H1 (cell line): ENCODE measurements at regions not wholly inside any gene's neighbourhood (a gene's known extent, or its start where the extent isn't known, plus 50 kb on each side); places are given as distances from the start of the nearest gene placed in this dataset.

Source experiments
- CTCF ChIA-PET: fragments of 300-600 bp; sonication (Branson Sonifier 250); formaldehyde crosslinking; loops from one replicate; lab custom pipeline; 2021; ENCODE audit not compliant: partially characterized antibody; lab: Charles Lee
- POLR2A ChIA-PET: fragments of 300-600 bp; sonication (Branson Sonifier 250); formaldehyde crosslinking; loops from one replicate; lab custom pipeline; 2021; ENCODE audit warnings: inconsistent platforms; ENCODE audit not compliant: partially characterized antibody; lab: Charles Lee
- DNase-seq, 2 experiments: peaks; one replicate each; pipeline versions ENCODE4 v3.0.0 to v3.0.0-alpha.2; 2010 to 2022; ENCODE audit warnings: low spot score in 2 of 2, low read depth in 1 of 2, mixed read lengths in 1 of 2
- FAIRE-seq: peaks from 2 replicates; lab custom pipeline; 2011; peaks lifted over from hg19 to GRCh38; lab: Jason Lieb, UNC
- H2AFZ ChIP-seq: 2 replicates; pipeline ENCODE4 v1.8.1; 2012; ENCODE audit warnings: low read length, inconsistent platforms
- H2AK5ac ChIP-seq: 2 replicates; pipeline ENCODE4 v1.6.1; 2013; ENCODE audit warnings: low read depth, low read length
- H2BK120ac ChIP-seq: replicated peaks from 2 replicates; pipeline ENCODE3; 2013; ENCODE audit warnings: low read depth, low read length, inconsistent platforms
- H2BK12ac ChIP-seq: 2 replicates; pipeline ENCODE4 v1.6.1; 2013; ENCODE audit warnings: low read depth, low read length
- H2BK15ac ChIP-seq: 2 replicates; pipeline ENCODE4 v1.6.1; 2013; ENCODE audit warnings: low read length
- H2BK20ac ChIP-seq: 2 replicates; pipeline ENCODE4 v1.6.1; 2013; ENCODE audit warnings: low read length
- H2BK5ac ChIP-seq: 2 replicates; pipeline ENCODE4 v1.6.1; 2013; ENCODE audit warnings: low read depth, low read length
- H3K14ac ChIP-seq: 2 replicates; pipeline ENCODE4 v1.6.1; 2013; ENCODE audit warnings: inconsistent platforms; ENCODE audit not compliant: insufficient read length
- H3K18ac ChIP-seq: 2 replicates; pipeline ENCODE4 v1.6.1; 2013; ENCODE audit warnings: low read length; ENCODE audit errors: extremely low read depth
- H3K23ac ChIP-seq: 2 replicates; pipeline ENCODE4 v1.6.1; 2013; ENCODE audit warnings: inconsistent platforms; ENCODE audit not compliant: insufficient read length
- H3K23me2 ChIP-seq: 2 replicates; pipeline ENCODE4 v1.6.1; 2013; ENCODE audit warnings: low read depth, low read length
- H3K27ac ChIP-seq: 2 replicates; pipeline ENCODE4 v1.6.1; 2011; ENCODE audit warnings: low read depth, low read length, inconsistent platforms
- H3K27me3 ChIP-seq, 4 experiments: replicated peaks in 1 of 4; 1 replicate in 1 of 4; 2 replicates in 3 of 4; pipeline versions ENCODE4 v1.6.1 to v1.8.1; 2011 to 2013; ENCODE audit warnings: low read length in 3 of 4, mild to moderate bottlenecking in 3 of 4, inconsistent platforms in 2 of 4, mixed read lengths in 2 of 4, moderate library complexity in 1 of 4; ENCODE audit not compliant: control insufficient read depth in 3 of 4, insufficient read depth in 3 of 4; ENCODE audit errors: extremely low read depth in 1 of 4
- H3K36me3 ChIP-seq, 4 experiments: 2 replicates each; pipeline versions ENCODE4 v1.6.1 to v1.8.1; 2011 to 2013; ENCODE audit warnings: mild to moderate bottlenecking in 4 of 4, low read length in 3 of 4, moderate library complexity in 2 of 4, control low read depth in 1 of 4, inconsistent platforms in 1 of 4; ENCODE audit not compliant: insufficient read depth in 4 of 4, control insufficient read depth in 2 of 4
- H3K4ac ChIP-seq: replicated peaks from 2 replicates; pipeline ENCODE3; 2013; ENCODE audit warnings: low read length, low read depth, mixed read lengths, inconsistent platforms; ENCODE audit not compliant: insufficient read length
- H3K4me1 ChIP-seq, 4 experiments: replicated peaks in 1 of 4; 1 replicate in 1 of 4; 2 replicates in 3 of 4; pipeline versions ENCODE4 v1.6.1 to v1.8.1; 2011 to 2013; ENCODE audit warnings: low read length in 3 of 4, inconsistent platforms in 2 of 4, mixed read lengths in 1 of 4; ENCODE audit not compliant: insufficient read depth in 4 of 4, control insufficient read depth in 3 of 4
- H3K4me2 ChIP-seq, 2 experiments: 2 replicates each; pipeline versions ENCODE4 v1.6.1 to v1.8.1; 2011 to 2013; ENCODE audit warnings: low read depth in 2 of 2, low read length in 2 of 2, control low read depth in 1 of 2, inconsistent platforms in 1 of 2, mild to moderate bottlenecking in 1 of 2; ENCODE audit not compliant: insufficient read depth in 1 of 2
- H3K4me3 ChIP-seq, 4 experiments: fragments of 200-600, 300-600 bp in 1 of 4; sonication (generic), shearing (Covaris generic), sonication (Bioruptor Twin) in 1 of 4; 2 replicates each; pipeline versions ENCODE4 v1.5.1 to v1.8.1; 2011 to 2016; ENCODE audit warnings: low read length in 4 of 4, low read depth in 3 of 4, control low read depth in 2 of 4, inconsistent platforms in 2 of 4, mild to moderate bottlenecking in 2 of 4, mixed read lengths in 1 of 4, moderate library complexity in 1 of 4; ENCODE audit not compliant: insufficient read depth in 2 of 4; ENCODE audit errors: extremely low read depth in 1 of 4
- H3K56ac ChIP-seq: replicated peaks from 2 replicates; pipeline ENCODE3; 2013; ENCODE audit warnings: low read depth, mild to moderate bottlenecking, mixed read lengths, low read length, inconsistent platforms; ENCODE audit not compliant: insufficient read length
- H3K79me1 ChIP-seq: 2 replicates; pipeline ENCODE4 v1.6.1; 2013; ENCODE audit warnings: low read depth, low read length, control low read depth
- H3K79me2 ChIP-seq, 2 experiments: 2 replicates each; pipeline versions ENCODE4 v1.6.1 to v1.8.1; 2012 to 2013; ENCODE audit warnings: low read length in 2 of 2, mild to moderate bottlenecking in 2 of 2, inconsistent platforms in 1 of 2; ENCODE audit not compliant: insufficient read depth in 2 of 2, control insufficient read depth in 1 of 2
- H3K9ac ChIP-seq, 4 experiments: replicated peaks in 1 of 4; 1 replicate in 1 of 4; 2 replicates in 3 of 4; pipeline versions ENCODE4 v1.6.1 to v1.8.1; 2011 to 2013; ENCODE audit warnings: low read depth in 3 of 4, low read length in 3 of 4, control low read depth in 2 of 4, mild to moderate bottlenecking in 2 of 4, moderate library complexity in 2 of 4, inconsistent platforms in 1 of 4; ENCODE audit errors: extremely low read depth in 1 of 4
- H3K9me3 ChIP-seq, 2 experiments: 2 replicates each; pipeline versions ENCODE4 v1.6.1 to v1.8.1; 2012 to 2013; ENCODE audit warnings: mild to moderate bottlenecking in 2 of 2, moderate library complexity in 2 of 2, control low read depth in 1 of 2, inconsistent platforms in 1 of 2, low read depth in 1 of 2, low read length in 1 of 2, mixed read lengths in 1 of 2; ENCODE audit not compliant: insufficient read depth in 2 of 2
- H4K20me1 ChIP-seq, 2 experiments: replicated peaks in 1 of 2; 2 replicates each; pipeline versions ENCODE3 to v1.8.1; 2011 to 2013; ENCODE audit warnings: inconsistent platforms in 2 of 2, low read length in 2 of 2, mild to moderate bottlenecking in 1 of 2; ENCODE audit not compliant: insufficient read depth in 2 of 2, control insufficient read depth in 1 of 2
- H4K5ac ChIP-seq: 2 replicates; pipeline ENCODE4 v1.6.1; 2013; ENCODE audit warnings: low read length, low read depth, mixed read lengths, inconsistent platforms; ENCODE audit not compliant: insufficient read length
- H4K8ac ChIP-seq: 2 replicates; pipeline ENCODE4 v1.8.0; 2013; ENCODE audit warnings: mild to moderate bottlenecking, moderate library complexity, low read length, inconsistent platforms; ENCODE audit not compliant: insufficient read depth; ENCODE audit errors: extremely low read depth
- H4K91ac ChIP-seq: replicated peaks from 2 replicates; pipeline ENCODE3; 2013; ENCODE audit warnings: low read length, mixed read lengths, inconsistent platforms; ENCODE audit not compliant: insufficient read length
- KDM4A ChIP-seq: IDR thresholded peaks from one replicate; pipeline ENCODE4 v1.7.1; 2012; ENCODE audit warnings: low read depth, mild to moderate bottlenecking, moderate library complexity, low read length, inconsistent platforms; ENCODE audit not compliant: severe bottlenecking
- POU5F1 ChIP-seq: IDR thresholded peaks from 2 replicates; pipeline ENCODE4 v1.6.1; 2011; ENCODE audit warnings: low read depth, mild to moderate bottlenecking, low read length, moderate library complexity
- TEAD4 ChIP-seq: IDR thresholded peaks from 2 replicates; pipeline ENCODE4 v1.6.1; 2012; ENCODE audit warnings: low read depth, low read length, inconsistent platforms, mixed read lengths
- WGBS, 2 experiments: shearing (Covaris generic) in 1 of 2; methylation state at CpG; one replicate each; pipeline versions ENCODE4 v1.1.6 to v1.1.7; 2013 to 2015; ENCODE audit warnings: low lambda C conversion rate in 2 of 2, mixed read lengths in 2 of 2, inconsistent platforms in 1 of 2, low coverage in 1 of 2, missing lambda C conversion rate in 1 of 2; ENCODE audit not compliant: insufficient replicate concordance in 2 of 2, insufficient coverage in 1 of 2, insufficient read length in 1 of 2; ENCODE audit errors: extremely low coverage in 1 of 2, missing lambda C conversion rate in 1 of 2; 5-methylcytosine and 5-hydroxymethylcytosine counted together

DNA sequence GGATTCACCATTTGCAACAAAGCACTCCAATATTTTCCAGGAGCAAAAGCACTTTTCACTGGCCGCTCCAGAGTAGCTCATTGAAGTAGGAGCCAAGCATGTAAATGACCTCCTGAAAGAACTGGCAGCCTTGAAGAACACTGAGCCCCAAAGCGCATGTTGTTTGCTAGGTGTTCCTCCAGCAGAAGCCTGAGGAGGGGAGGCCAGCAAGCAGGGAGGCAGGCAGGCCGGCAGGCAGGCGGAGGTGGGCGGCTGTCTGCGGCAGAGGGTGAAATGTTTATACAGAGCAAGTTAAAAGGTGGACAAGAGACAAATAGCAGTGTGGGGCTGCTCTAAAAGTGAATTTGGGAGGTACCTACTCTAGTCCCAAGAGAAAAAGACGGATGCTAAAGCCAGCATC, 439.4 kb downstream of the CCDC91 start:
- ChIA-PET POLR2A (no interaction called here), CTCF (no interaction called here)
- Histone ChIP-seq H4K8ac (no peak overlapping the region), H3K23me2 (no peaks in the 10 kb centered on the region), H3K4me2 (no peak overlapping the region), H2BK5ac (no peak overlapping the region), H3K4me1 (no peaks in the 10 kb centered on the region), H4K20me1 (no peaks in the 10 kb centered on the region), H2BK12ac (no peak overlapping the region), H3K23ac (no peak overlapping the region), H3K36me3 (no peaks in the 10 kb centered on the region), H3K27ac (no peak overlapping the region), H2BK15ac (no peak overlapping the region), H2BK120ac (no peak overlapping the region), H3K56ac (no peak overlapping the region), H3K14ac (no peak overlapping the region), H3K18ac (no peak overlapping the region), H2BK20ac (no peak overlapping the region), H3K4me3 (no peak overlapping the region), H2AFZ (peak overlapping the region; percentile 83), H3K9ac (no peak overlapping the region), H3K9me3 (no peaks in the 10 kb centered on the region), H3K79me2 (no peaks in the 10 kb centered on the region), H2AK5ac (no peak overlapping the region), H3K27me3 (no peaks in the 10 kb centered on the region), H4K91ac (no peak overlapping the region), H3K79me1 (no peaks in the 10 kb centered on the region), H4K5ac (no peak overlapping the region), H3K4ac (no peak overlapping the region)
- DNase-seq, result no peak
- no peak for FAIRE-seq
- WGBS, 2 experiments, result 89% methylated on average over 7 of the region's 7 CpGs; no CpG with 5 or more reads in 1 of the 2 experiments
- TF ChIP-seq TEAD4 (no peak), KDM4A (no peak), POU5F1 (no peak)
